Kidney (tissue), 13 donors: ENCODE measurements at regions not wholly inside any gene's neighbourhood (a gene's known extent, or its start where the extent isn't known, plus 50 kb on each side); places are given as distances from the start of the nearest gene placed in this dataset.
"Not testable (repeated sequence)": the region's sequence is repeated elsewhere in the genome, so short reads cannot be mapped to it uniquely, and the experiment has no call there.

ENCODE experiments used
- DNase-seq, 5 donors: peaks; one replicate each; pipeline ENCODE4 v3.0.0-alpha.2; 2013 to 2020
- FAIRE-seq: peaks from 2 replicates; lab custom pipeline; 2012; peaks lifted over from hg19 to GRCh38; lab: Jason Lieb, UNC
- H3K27ac ChIP-seq, 2 donors: one replicate each; pipeline ENCODE4 v1.7.0; 2013; ENCODE audit warnings: low read depth in 2 of 2, low read length in 2 of 2, inconsistent platforms in 1 of 2
- H3K27me3 ChIP-seq: one replicate; pipeline ENCODE4 v1.7.1; 2013; ENCODE audit warnings: low read length, inconsistent platforms; ENCODE audit not compliant: control insufficient read depth, insufficient read depth
- H3K36me3 ChIP-seq, 3 donors: one replicate each; pipeline versions ENCODE4 v1.7.0 to v1.7.1; 2013; ENCODE audit warnings: low read length in 3 of 3, control low read depth in 1 of 3, inconsistent platforms in 1 of 3; ENCODE audit not compliant: insufficient read depth in 3 of 3, control insufficient read depth in 2 of 3
- H3K4me1 ChIP-seq, 3 donors: one replicate each; pipeline versions ENCODE4 v1.7.0 to v1.7.1; 2013; ENCODE audit warnings: low read length in 3 of 3, inconsistent platforms in 1 of 3, low read depth in 1 of 3; ENCODE audit not compliant: control insufficient read depth in 2 of 3, insufficient read depth in 2 of 3
- H3K4me3 ChIP-seq, 3 donors: one replicate each; pipeline versions ENCODE4 v1.7.0 to v1.8.1; 2013; ENCODE audit warnings: low read length in 3 of 3, control low read depth in 1 of 3, inconsistent platforms in 1 of 3
- H3K9ac ChIP-seq, 3 donors: one replicate each; pipeline versions ENCODE4 v1.7.0 to v1.7.1; 2013; ENCODE audit warnings: low read length in 3 of 3, control low read depth in 1 of 3, inconsistent platforms in 1 of 3
- H3K9me3 ChIP-seq, 3 donors: one replicate each; pipeline versions ENCODE4 v1.7.0 to v1.7.1; 2013; ENCODE audit warnings: low read length in 3 of 3, control low read depth in 1 of 3, inconsistent platforms in 1 of 3; ENCODE audit not compliant: control insufficient read depth in 2 of 3, insufficient read depth in 1 of 3
- intact Hi-C: fragments of 100-400 bp; cut with DNase I; formaldehyde crosslinking; loops from one replicate; pipeline ENCODE4 v1.11.1; 2022
- TF ChIP-seq, protein P1 (sequence below): IDR thresholded peaks from 3 replicates; pipeline ENCODE4 v1.5.1; 2012; ENCODE audit warnings: mild to moderate bottlenecking, moderate library complexity, borderline replicate concordance; ENCODE audit not compliant: insufficient read depth; ENCODE audit errors: extremely low read depth
- donor health status: control.
- donor health status: control.
- donor health status: control.
- donor health status: control.
- donor health status: control.
- donor health status: DM: yes; HTN: yes; CAD: no.
- donor health status: Normal renal cell carcinoma (clear cell type).

DNA sequence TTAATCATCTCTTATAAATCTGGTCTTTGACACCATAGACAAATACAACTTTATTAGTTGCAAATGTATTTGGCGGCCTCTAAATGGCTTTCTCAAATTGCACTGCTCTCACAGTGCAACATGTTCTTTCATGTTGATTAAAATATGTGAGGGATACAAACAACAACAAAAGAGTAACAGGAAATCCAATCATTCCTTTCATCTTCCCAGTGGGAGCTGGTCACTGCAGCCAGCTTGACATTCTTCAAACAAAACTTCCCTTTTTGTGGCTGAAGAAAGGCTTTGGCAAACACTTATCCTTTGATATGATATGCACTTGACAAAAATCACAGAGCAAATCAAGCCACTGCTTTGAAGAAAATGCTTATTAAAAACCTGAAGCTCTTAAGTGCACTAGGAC is 973.6 kb downstream of the EPHA3 start:
- Histone ChIP-seq H3K9me3 (no peaks in the 10 kb centered on the region), H3K9ac (no peak overlapping the region), H3K27me3 (no peaks in the 10 kb centered on the region), H3K4me1 (no peaks in the 10 kb centered on the region), H3K36me3 (no peaks in the 10 kb centered on the region), H3K27ac (no peak overlapping the region), H3K4me3 (no peak overlapping the region)
- TF ChIP-seq, protein P1, sequence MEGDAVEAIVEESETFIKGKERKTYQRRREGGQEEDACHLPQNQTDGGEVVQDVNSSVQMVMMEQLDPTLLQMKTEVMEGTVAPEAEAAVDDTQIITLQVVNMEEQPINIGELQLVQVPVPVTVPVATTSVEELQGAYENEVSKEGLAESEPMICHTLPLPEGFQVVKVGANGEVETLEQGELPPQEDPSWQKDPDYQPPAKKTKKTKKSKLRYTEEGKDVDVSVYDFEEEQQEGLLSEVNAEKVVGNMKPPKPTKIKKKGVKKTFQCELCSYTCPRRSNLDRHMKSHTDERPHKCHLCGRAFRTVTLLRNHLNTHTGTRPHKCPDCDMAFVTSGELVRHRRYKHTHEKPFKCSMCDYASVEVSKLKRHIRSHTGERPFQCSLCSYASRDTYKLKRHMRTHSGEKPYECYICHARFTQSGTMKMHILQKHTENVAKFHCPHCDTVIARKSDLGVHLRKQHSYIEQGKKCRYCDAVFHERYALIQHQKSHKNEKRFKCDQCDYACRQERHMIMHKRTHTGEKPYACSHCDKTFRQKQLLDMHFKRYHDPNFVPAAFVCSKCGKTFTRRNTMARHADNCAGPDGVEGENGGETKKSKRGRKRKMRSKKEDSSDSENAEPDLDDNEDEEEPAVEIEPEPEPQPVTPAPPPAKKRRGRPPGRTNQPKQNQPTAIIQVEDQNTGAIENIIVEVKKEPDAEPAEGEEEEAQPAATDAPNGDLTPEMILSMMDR: no peak
- DNase-seq (peak in 1 of 5 donors; percentile 14), FAIRE-seq (no peak)
- intact Hi-C loops: no loop called here

DNA sequence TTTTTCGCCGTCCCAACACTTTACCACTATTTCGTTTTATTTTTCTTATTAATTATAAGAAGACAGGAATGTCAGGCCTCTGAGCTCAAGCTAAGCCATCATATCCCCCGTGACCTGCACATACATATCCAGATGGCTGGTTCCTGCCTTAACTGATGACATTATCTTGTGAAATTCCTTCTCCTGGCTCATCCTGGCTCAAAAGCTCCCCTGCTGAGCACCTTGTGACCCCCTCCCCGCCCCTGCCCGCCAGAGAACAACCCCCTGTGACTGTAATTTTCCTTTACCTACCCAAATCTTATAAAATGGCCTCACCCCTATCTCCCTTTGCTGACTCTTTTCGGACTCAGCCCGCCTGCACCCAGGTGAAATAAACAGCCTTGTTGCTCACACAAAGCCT is 978.9 kb downstream of the EPHA3 start:
- H3K4me3 ChIP-seq, intact Hi-C loops, H3K27ac ChIP-seq, FAIRE-seq, DNase-seq, H3K27me3 ChIP-seq, H3K9me3 ChIP-seq, H3K36me3 ChIP-seq, H3K9ac ChIP-seq, H3K4me1 ChIP-seq: not testable (repeated sequence)

DNA sequence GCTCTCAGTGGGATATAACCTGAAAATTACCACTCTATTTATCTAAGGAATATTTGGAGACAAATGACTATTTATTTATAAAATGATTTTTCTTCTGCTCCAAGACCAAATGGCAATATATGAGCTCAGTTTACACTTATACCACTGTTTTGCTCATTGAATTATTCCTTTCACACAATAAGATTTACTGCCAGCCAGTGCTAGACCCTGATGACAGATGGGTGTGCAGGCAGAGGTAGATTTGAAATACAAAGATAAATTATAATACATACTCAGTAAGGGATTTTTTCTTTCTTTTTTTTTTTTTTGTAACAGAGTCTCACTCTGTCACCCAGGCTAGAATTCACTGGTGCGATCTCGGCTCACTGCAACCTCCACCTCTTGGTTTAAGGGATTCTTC is 980.3 kb downstream of the EPHA3 start:
- no peak for FAIRE-seq
- Histone ChIP-seq H3K4me1 (no peaks in the 10 kb centered on the region), H3K9me3 (no peaks in the 10 kb centered on the region)

DNA sequence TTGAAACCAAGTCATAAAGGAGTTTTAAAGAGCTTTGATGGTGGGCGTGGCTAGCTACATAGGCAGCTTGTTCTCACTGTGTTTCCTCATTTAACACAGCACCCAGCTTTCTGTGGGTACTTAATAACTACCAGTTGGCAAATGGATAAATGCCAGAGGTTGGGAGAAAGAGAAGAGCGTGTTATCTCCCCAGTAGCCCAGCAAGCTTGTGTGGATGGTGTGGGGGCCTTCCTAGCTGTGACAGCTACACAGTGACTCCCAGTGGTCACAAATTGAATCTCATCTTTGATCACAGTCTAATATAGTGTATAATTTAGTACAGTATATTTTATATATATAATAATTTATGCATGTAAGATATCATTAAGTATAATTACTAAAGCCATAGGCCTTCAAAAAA is 984.1 kb downstream of the EPHA3 start:
- intact Hi-C loops: no loop called here
- TF ChIP-seq, protein P1: peak; percentile 26
- Histone ChIP-seq H3K9me3 (no peaks in the 10 kb centered on the region), H3K9ac (no peak overlapping the region), H3K4me3 (no peak overlapping the region), H3K27ac (no peak overlapping the region), H3K4me1 (no peaks in the 10 kb centered on the region), H3K36me3 (no peaks in the 10 kb centered on the region), H3K27me3 (no peaks in the 10 kb centered on the region)
- FAIRE-seq (no peak), DNase-seq (peak in 4 of 5 donors; percentile 27 to 56 (median 33))

More for the DNA sequence above, 980.3 kb downstream of the EPHA3 start:
- DNase-seq: no peak
- intact Hi-C loops: no loop called here
- Histone ChIP-seq H3K9ac (no peak overlapping the region), H3K27me3 (no peaks in the 10 kb centered on the region), H3K4me3 (no peak overlapping the region), H3K36me3 (no peaks in the 10 kb centered on the region), H3K27ac (no peak overlapping the region)
- TF ChIP-seq, protein P1: no peak
